ENCODE measurements at regions not wholly inside any gene's neighbourhood (a gene's known extent, or its start where the extent isn't known, plus 50 kb on each side); places are given as distances from the start of the nearest gene placed in this dataset.

DNA sequence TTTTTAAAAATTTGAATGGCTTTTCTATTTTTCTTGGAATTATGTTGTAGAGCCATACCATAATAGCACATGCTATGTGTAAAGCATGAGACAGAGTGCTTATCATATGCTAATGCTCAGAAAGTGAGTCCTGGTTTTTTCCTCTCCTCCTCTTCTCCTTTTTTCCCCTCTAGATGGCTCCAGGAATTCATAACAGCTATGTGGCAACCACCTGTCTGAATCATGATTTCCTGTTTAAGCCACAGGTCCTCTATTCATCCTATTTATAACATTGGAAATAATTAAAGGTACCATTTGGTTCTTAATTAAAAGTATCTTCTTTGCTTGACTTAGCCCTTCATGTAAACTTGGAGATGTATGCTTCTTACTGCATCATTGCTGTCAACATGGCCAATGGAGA lies 260.0 kb upstream of the MAP3K7 start:
- DNase-seq (ENCODE audit: low read depth, low spot score): no peak

DNA sequence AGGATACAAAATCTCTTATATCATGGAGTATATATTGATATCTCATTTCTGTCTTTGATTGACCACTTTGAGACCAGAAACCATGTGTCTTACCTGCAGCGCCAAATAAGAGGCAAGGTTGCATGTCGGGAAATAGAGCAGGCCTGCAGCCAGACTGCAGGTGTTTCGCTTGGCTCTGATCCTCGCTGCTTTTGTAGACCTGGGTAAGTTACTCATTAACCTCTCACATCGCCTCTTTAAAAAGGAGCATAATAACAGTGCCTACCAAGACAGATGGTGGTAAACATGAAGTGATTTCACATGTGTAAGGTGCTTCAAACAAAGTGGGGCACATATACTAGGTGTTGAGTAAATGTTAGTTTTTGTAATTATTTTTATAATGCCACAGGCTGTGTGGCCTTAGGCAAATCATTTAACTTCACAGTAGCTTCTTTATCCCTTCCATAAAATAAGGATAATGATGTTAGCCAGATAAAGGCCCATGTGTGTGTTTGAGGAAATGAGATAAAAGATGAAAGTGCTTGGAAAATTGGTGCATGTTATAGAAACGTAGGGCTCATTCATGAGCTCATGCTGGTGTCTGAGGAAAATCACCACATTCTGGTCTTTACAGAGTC lies 248.8 kb upstream of the MAP3K7 start:
- DNase-seq (ENCODE audit: low read depth, low spot score): no peak

DNA sequence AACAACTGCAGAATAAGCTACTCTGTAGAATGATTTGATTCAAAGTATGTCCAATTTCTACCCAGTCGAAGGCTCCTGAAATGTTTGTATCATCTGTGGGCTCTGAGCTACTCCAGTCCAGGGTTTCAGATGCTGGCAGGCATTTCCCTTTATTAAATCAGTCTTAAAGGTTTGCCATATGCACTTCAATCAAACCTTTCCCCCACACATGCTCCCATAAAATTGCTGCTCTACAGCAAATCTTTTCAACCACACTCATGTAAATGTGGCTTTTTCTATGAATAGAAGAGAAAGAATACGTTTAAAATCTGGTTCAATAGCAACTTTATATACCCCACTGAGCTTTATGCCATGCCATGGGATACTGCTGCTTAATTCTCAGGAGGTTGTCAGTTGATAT lies 242.4 kb upstream of the MAP3K7 start:
- no peak for DNase-seq (ENCODE audit: low read depth, low spot score)

DNA sequence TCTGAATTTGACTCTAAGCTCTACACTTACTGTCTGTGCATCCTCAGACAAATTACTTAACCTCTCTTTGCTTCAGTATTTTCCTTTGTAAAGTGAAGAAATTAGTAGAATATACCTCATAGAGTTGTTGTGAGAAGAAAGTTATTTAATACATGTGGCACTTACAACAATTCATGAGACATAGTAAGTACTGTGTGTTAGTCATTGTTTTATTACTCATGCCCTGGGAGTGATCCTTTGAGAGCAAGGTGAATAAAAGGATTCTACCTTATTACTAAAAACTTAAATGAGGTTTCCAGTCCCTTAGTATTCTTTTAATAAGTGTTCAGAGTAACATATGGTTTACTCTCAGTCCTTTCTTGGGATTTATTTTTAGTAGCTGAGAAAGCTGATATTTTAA lies 233.6 kb upstream of the MAP3K7 start:
- DNase-seq (ENCODE audit: low read depth, low spot score): no peak

DNA sequence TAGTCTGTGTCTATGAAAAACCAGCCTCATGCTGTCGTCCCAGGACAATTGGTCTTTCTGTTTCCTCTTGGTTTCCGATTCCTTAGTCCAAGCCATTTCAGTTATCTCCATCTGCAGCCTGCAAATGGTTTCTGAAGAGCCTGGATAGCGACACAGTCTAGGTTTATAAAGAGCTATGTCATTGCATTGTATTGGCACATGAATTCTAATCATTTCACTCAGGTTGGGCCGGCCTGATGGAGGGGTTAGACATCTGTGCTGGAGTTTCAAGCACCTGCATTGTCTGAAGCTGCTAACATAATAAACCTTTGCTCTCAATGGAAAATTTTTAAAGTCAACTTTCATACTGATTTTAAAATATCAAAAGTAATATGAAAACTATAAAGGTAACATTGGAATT lies 232.6 kb upstream of the MAP3K7 start:
- DNase-seq (ENCODE audit: low read depth, low spot score): no peak

DNA sequence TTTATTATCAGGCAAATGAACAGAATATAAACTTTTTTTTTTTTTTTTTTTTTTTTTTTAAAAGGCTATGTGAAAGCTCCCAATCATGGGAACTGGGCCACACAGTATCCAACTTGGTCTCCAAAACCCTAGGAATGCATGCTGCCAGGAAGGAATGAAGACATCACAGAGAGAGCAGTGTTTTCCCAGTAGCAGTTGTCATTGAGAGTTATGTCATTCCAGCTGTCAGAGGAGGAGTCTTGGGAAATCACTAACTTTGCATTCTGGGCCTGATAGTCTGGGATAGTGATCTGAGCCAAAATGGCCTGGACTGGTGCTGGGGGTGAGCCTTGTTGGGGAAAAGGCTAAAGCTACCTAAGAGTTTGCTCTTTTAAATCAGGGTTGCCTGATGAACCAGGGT lies 231.3 kb upstream of the MAP3K7 start:
- no peak for DNase-seq (ENCODE audit: low read depth, low spot score)

DNA sequence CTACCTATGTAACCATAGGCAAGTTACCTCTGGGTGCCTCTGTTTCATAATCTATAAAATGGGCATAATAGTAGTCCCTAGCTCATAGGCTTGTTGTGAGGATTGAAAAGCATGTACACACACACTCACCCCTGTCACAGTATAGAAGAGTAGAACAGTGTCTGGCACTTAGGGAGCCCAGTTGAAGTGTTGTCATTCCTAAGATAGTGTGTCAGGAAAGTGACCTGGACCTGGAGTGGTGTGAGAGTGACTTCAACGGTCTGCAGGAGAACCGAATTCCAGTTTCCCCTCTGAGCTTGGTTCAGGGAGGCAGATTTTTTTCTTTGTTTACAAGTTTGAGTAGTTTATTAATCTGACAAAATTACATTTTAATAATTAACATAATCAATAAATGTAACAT lies 229.9 kb upstream of the MAP3K7 start:
- no peak for DNase-seq (ENCODE audit: low read depth, low spot score)

DNA sequence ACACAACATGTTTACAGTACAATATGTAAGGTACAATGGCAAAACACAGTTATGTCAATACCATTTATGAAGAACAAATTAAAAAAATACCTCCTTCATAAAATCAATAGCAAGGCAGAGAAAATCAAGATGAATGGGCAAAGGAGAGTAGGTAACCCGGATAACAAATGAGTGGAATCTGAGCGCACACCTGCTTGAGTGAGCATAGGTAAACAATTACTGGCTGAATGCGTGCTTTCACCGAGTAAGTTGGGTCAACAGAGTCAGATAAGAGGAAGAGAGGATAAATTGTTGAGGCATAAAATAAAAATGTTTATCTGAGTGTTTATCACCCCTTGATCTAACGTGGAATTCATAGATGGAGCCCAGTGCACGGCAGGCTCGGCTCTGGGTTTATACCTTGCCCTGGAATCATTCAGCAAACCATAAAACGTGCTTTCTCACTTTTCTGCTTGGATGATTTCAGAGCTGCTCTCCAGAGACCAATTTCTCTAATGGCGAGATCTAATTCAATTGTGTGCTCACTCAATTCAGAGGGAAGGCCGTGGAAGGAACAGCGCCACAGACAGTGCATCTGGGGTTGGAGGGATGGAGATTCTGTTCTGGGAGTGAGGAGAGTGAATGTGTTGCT lies 224.8 kb upstream of the MAP3K7 start:
- no peak for DNase-seq (ENCODE audit: low read depth, low spot score)

DNA sequence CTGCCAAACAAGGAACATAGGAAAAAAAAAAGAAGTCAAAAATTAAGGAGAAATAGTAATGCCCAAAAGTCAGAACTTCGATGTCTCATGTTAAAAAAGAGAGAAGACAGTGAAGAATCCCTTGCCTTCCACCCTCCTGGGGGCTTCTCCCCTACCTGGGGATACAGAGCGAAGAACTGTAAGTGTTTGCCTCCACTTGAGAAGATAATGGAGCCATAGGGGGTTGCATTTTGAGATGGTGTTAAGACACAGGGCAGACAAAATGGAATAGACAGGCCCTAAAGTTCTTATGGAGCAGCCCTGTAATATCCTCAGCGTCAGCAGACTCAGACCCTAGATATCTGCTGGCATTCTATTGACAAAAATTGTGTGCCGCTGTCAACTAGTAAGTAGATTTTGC lies 222.2 kb upstream of the MAP3K7 start:
- DNase-seq (ENCODE audit: low read depth, low spot score): no peak

DNA sequence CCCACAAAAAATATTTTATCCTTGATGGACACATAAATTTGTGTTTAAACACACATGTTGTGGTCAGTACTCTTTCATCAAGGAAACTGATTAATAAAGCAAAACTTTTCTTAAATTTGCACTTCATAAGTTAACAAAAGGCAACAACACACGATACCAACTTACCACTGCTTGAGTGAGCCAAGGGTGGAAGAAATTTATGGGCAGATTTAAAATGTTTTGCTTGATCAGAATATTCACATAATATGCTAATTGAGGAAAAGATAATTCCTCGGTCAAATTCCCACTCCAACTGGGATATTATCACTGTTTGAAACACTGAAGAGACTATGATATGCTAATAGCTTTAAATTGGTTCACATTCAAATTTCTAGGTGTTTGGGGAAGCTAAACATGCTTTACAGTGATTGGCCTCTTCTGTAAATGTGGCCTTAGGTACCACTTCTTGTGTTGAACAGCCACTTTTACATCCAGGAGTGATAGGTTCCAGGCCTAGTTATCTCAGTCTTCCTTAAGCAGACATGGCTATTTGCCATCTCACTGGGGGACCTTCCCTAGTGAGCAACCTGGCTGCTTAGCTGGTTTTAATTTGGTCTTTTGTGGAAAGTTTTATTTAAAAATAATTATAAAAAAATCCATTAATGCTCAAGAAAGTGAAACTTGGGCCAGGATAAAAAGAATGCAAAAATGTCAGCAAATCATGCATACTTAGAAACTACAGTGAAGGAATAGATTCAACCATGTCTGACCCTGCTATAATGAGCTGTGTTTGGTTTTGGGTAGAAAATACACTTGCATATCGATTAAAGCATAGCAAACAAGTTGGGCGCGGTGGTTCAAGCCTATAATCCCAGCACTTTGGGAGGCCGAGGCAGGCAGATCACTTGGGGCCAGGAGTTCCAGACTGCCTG lies 221.2 kb upstream of the MAP3K7 start:
- no peak for DNase-seq (ENCODE audit: low read depth, low spot score)

DNA sequence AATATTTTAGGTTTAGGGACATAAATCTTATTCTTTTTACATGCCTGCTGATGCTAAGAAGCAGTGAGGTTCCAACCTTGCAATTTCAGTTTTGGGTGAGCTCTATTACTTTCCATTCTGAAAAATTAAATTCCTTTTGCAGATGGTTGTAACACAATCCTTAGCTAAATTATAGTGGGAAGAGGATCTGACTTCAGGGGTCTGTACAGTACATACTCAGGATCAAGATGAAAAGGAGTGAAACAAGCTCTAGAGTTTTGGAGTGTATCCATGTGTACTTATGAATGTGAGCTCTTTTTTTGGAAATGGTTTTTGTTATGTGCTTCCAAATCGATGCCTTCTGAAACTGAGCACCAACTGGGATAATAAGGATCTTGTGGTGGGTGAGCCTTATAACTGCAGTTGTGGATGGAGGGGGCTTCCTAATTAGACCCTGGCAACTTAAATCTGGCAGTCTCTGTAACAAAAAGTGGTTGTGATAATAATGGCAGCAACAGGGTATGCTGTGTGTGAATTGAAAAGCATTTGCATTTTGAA lies 218.8 kb upstream of the MAP3K7 start:
- DNase-seq (ENCODE audit: low read depth, low spot score): no peak

DNA sequence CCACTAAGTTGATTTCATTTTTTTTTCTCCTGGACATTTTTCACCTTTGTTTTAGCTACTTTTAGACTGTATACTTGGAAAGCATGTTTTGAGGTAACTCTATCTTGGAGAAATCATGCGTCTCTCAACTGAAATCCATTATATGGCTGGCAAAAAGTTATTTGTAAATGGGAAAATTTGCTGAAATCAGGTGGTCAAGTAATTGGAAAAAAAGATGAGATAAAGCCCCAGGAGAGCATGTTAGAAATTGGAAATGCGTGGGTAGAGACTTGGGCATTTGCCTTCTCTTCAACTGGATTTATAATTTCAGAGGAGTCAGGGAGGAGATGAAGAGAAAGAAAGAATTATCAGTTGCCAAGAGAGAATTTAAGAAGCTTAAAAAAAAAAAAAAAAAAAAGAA lies 217.1 kb upstream of the MAP3K7 start:
- DNase-seq (ENCODE audit: low read depth, low spot score): no peak

DNA sequence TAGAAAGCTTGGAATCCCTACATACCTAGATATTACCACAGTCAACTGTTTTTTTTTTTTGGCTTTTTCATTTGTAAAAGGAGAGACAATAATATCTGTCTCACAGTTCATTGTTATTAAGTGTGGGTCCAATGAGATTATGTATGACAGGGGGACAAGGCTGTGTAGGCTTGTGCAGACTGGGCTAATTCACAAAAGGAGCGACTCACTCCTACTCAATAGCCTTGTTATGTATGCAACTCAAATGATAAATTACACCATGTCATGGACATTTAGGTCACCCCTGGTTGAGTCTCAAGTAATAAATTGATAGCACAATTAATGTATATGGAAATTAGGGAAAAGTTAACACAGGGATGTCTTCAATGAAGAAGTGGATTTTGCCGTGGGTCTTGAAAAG lies 208.2 kb upstream of the MAP3K7 start:
- DNase-seq (ENCODE audit: low read depth, low spot score): no peak

DNA sequence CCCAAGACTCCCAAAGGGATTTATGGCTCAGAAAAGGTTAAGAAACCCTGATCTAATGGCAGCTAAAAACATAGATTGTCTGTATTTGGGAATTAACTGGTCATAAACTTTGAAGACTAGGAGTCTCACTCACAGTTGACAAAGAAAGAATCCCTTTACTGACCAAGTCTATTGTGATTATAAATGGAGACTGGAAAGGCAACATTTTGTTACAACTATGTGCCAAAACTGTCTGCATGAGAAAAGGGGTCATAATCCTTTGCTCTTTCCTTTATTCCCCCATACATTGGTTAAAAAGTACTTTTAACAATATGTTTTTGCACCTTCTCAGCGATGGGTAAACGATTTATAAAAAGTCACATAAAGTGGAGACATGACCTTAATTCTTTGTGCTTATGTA lies 206.9 kb upstream of the MAP3K7 start:
- DNase-seq (ENCODE audit: low read depth, low spot score): no peak

DNA sequence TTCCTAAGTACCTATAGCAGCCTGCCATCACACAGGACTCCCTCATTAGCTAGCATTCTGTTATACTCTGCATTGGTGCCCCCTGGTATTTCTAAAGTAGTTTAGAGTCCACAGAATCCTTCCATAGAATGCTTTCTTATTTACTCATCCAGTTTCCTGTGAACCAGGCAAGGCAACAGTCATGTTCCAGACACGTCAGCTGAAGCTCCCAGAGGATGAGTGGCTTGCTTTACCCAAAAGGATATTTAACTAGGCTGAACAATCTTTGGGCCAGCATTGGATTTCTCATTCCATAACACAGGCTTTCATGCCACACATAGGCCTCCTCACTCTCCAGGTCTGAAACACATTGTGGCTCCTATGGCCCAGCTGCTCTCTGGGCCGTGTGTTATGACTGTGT lies 203.8 kb upstream of the MAP3K7 start:
- DNase-seq (ENCODE audit: low read depth, low spot score): no peak

DNA sequence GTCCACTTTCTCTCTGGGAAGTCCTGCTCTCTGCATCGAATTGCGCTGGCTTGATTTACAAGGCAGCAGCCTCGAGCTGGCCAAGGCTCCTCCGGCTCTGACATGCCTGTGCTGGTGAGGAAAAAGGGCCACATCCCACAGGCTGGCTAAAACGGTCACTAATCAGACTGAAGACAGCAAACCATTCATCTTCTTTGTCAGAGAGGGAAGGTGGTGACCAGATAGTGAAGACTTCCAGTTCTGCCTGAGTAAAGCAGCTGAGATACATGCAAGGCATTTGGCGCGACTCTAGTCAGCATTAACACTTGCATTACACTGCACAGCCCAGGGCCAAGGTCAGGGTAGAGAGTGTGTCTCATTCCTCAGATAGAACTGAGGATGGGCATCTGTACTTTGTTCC lies 203.2 kb upstream of the MAP3K7 start:
- no peak for DNase-seq (ENCODE audit: low read depth, low spot score)

DNA sequence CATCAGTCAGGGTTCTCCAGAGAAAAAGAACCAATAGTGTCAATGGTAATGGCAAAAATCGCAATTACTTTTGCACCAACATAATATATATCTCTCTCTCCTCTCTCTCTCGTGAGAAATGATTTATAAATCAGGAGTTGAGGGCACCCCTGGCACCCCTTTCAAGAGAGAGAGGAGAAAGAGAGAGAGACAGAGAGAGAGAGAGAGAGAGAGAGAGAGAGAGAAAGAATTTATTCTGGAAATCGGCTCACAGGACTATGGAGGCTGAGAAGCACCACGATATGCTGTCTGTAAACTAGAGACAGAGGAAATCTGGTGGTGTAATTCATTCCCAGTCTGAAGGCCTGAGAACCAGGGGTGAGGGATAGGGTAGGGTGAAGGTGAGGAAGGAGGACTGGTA lies 201.9 kb upstream of the MAP3K7 start:
- DNase-seq (ENCODE audit: low read depth, low spot score): no peak

DNA sequence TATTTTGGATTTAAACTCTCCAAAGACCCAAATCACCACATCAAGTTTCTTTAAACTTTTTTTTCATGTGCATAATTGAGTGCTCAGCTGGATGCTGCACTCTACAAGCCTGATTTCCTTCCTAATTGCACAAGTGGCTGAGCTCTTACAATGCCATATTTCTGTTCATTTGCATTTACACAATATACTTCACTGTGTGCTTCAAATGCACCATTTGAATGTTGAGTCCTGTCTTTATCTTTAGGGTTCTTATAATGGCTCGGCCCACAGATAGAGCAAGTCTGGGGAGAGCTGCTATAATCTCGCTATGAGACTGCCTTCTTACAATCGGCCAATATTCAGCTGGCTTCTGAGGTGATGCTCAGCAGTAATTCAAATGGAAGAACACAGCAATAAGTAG lies 200.6 kb upstream of the MAP3K7 start:
- DNase-seq (ENCODE audit: low read depth, low spot score): no peak

DNA sequence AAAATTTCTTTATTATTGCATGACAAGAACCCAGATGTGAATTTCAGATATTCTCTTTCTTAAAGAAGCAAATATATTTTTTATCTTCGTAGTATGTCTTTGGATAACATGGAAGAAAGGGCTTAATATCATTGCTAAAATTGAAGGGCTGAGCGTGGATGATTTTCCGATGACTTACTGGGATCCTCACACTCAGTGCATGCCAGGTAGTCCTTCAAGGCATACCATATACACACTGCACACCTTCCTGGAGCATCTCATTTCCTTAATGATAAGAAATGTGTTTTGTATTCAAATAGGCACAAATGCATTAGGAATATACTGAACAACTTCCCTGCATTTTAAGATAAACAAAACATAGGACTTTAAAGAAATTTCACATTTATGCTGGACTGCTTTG lies 193.9 kb upstream of the MAP3K7 start:
- DNase-seq (ENCODE audit: low read depth, low spot score): no peak

DNA sequence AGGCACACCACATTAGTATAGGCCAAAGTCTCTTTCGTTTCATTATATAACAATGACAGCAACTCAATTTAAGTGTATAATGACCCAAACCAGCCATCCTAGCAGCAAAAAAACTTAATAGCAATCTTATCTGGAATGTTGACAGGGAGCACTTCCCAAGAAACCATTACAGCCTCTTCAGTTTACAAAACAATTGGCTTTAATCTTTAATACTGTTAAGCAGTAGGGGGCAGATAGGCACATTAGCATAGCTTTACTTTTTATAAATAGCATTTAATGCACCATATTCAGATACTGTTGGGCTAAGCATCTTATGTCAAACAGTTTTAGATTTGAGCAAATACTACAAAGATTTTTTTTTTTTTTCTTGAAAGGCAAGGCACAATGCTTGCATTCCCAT lies 193.3 kb upstream of the MAP3K7 start:
- no peak for DNase-seq (ENCODE audit: low read depth, low spot score)

DNA sequence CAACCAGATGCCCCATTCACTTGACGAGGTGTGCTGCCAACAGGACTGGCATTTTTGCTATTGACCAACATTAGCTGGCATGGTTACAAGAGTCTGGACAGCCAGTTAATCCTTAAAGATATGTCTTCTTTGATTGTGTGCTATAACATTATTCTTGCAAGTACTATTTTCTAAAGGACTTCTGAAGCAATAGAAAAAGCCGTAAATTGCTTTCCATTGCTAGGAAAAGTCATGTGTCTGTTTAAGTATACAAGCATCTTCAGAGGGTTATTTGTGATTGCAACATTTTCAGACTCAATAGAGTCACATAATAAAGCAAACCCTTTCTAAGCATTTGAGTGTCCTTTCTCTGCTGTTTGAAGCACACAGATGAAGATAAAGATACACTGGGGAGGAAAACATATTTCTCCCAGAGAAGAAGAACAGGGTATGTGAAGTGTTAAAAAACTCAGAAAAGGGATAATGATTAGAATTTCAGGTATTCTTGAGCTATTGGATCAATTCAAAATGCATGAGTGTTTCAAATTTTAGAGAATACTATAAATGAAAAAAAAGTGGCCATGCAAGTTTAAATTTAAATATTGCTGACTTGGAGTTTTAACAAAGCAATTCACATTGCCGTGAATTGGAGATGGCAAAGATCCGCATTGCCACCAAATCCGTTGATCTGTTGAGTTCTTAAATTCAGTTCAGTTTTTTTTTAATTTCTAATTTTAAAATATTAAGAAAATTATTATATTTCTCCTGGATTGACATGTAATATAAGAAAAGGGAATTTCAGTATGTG lies 191.7 kb upstream of the MAP3K7 start:
- no peak for DNase-seq (ENCODE audit: low read depth, low spot score)

DNA sequence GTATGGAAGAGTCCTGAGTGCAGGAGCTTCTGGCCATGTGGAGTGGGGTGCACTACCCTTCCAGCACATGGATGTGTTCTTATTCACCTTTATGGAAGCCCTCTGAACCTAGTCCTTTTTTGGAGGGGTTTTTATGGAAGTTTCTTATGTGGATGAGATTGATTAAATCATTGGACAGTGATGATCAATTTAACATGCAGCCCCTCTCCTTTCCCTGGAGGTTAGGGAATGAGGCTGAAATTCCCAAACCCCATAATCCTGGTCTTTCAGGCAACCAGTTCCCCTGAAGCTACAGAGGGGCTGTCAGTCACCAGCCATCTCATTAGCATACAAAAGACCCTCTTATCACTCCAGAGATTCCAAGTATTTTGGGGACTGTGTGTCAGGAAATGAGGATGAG lies 183.9 kb upstream of the MAP3K7 start:
- DNase-seq (ENCODE audit: low read depth, low spot score): no peak
